GM19023 (cell line): ENCODE measurements at regions not wholly inside any gene's neighbourhood (a gene's known extent, or its start where the extent isn't known, plus 50 kb on each side); places are given as distances from the start of the nearest gene placed in this dataset.

Experiments used
- ATAC-seq: cut with Tn5 transposase; IDR thresholded peaks from one replicate; pipeline ENCODE4 v1.9.1; 2021; ENCODE audit warnings: mild to moderate bottlenecking, moderate library complexity; ENCODE audit not compliant: unreplicated experiment

GRCh38 chr1:168782559-168783116 is 53.6 kb upstream of the DPT start:
- ATAC-seq: no peak

GRCh38 chr1:168783458-168784210 is 54.6 kb upstream of the DPT start:
- no peak for ATAC-seq

GRCh38 chr1:168786476-168787330 is 57.7 kb upstream of the DPT start:
- no peak for ATAC-seq

GRCh38 chr1:168788258-168788657 is 59.3 kb upstream of the DPT start:
- no peak for ATAC-seq

GRCh38 chr1:168789501-168789900 is 60.5 kb upstream of the DPT start:
- no peak for ATAC-seq

GRCh38 chr1:168792142-168792541 is 63.1 kb upstream of the DPT start:
- no peak for ATAC-seq

- no peak for ATAC-seq
These were observed 63.7 kb upstream of the DPT start for GRCh38 chr1:168792592-168793125.

- no peak for ATAC-seq
These were observed 65.1 kb upstream of the DPT start for GRCh38 chr1:168794057-168794456.

- no peak for ATAC-seq
These were observed 66.7 kb upstream of the DPT start for GRCh38 chr1:168795681-168796080.

GRCh38 chr1:168799927-168800605 is 71.1 kb upstream of the DPT start:
- no peak for ATAC-seq

GRCh38 chr1:168801032-168801745 is 72.2 kb upstream of the DPT start:
- ATAC-seq: no peak

GRCh38 chr1:168803806-168804510 is 75.0 kb upstream of the DPT start:
- ATAC-seq: no peak

GRCh38 chr1:168806952-168807351 is 77.9 kb upstream of the DPT start:
- ATAC-seq: no peak

GRCh38 chr1:168811176-168811575 is 82.2 kb upstream of the DPT start:
- ATAC-seq: no peak

GRCh38 chr1:168819668-168820067 is 90.7 kb upstream of the DPT start:
- no peak for ATAC-seq

GRCh38 chr1:168821434-168821833 is 92.4 kb upstream of the DPT start:
- ATAC-seq: no peak

GRCh38 chr1:168822911-168823310 is 93.9 kb upstream of the DPT start:
- no peak for ATAC-seq

GRCh38 chr1:168823988-168824387 is 95.0 kb upstream of the DPT start:
- no peak for ATAC-seq

- ATAC-seq: no peak
These were observed 95.5 kb upstream of the DPT start for GRCh38 chr1:168824418-168825065.
